CD4-positive, alpha-beta T cell treated with Interleukin-15 for 1 hour (primary cell): ENCODE measurements at regions not wholly inside any gene's neighbourhood (a gene's known extent, or its start where the extent isn't known, plus 50 kb on each side); places are given as distances from the start of the nearest gene placed in this dataset.

Source experiments
- DNase-seq: peaks from one replicate; pipeline ENCODE4 v3.0.0-alpha.2; 2020

- DNase-seq: no peak
These were observed 80.7 kb upstream of the NHSL1 start for GRCh38 chr6:138580040-138580439.

DNA sequence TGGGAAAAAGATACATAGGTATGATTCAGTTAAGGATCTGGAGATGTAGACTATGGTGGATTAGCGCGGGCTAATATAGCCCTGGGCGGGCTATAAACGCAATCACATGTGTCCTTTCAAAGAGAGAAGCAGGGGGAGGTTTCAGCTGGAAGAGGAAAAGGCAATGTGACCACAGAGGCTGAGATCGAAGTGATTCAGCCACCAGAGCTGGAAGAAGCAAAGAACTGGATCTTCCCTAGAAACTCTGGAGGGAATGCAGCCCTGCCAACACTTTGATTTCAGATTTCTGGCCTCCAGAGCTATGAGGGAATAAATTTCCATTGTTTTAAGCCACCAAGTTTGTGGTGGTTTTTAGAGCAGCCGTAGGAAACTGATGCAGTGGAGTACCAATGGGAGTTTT, 81.5 kb upstream of the NHSL1 start:
- DNase-seq: no peak

GRCh38 chr6:138582573-138582972, 83.3 kb upstream of the NHSL1 start:
- no peak for DNase-seq

DNA sequence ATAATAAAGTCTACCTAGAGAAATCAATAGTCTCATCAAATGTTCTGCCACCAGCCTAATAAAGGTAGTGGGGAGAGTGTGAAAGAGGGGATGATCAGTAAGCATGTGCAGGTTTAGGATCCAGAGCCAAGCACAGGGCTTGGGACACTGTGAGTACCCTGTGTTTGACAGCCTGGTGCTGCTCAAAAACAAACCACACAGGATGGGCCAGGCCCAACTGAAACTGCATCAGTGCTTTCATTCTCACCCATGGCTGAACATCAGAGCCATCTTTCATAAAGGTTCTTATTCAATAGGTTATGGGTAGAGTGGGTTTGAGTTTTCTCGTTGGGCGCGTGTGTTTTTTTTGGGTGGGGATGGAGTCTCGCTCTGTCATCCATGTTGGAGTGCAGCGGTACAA, 87.3 kb upstream of the NHSL1 start:
- no peak for DNase-seq

DNA sequence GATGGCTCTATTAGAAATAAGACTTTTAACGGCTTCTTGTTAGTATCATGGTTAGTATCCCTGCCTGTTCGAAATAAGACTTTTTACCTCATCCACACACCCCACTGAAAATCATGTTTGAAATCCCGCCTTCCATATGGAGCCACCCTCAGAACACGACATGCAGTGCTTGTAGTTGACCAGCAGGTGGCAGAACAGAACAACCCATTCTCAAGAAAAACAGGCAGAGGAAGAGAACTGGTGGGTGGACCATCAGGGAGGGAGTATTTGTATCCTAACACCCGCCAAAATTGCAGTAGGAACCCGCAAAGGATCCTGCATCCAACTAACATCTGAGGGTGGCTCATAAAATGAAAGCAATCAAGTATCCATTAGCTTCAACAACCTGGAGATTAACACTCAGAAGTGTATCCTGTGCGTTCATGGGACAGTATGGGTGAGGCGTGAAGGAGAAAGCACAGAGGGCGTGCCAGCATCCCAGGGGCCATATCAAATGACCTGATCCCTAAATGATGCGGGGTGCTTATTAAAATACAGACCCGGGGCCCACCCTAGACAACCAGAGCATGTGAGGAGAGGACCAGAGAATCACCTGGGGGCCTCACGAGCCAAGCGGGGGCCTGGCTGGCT, 89.6 kb upstream of the NHSL1 start:
- peak; percentile 51 for DNase-seq

GRCh38 chr6:138590796-138591709, 91.8 kb upstream of the NHSL1 start:
- no peak for DNase-seq

- DNase-seq: no peak
These were observed 93.4 kb upstream of the NHSL1 start for GRCh38 chr6:138592749-138593123.

- DNase-seq: peak; percentile 68
These were observed 94.0 kb upstream of the NHSL1 start for GRCh38 chr6:138593124-138593877.

DNA sequence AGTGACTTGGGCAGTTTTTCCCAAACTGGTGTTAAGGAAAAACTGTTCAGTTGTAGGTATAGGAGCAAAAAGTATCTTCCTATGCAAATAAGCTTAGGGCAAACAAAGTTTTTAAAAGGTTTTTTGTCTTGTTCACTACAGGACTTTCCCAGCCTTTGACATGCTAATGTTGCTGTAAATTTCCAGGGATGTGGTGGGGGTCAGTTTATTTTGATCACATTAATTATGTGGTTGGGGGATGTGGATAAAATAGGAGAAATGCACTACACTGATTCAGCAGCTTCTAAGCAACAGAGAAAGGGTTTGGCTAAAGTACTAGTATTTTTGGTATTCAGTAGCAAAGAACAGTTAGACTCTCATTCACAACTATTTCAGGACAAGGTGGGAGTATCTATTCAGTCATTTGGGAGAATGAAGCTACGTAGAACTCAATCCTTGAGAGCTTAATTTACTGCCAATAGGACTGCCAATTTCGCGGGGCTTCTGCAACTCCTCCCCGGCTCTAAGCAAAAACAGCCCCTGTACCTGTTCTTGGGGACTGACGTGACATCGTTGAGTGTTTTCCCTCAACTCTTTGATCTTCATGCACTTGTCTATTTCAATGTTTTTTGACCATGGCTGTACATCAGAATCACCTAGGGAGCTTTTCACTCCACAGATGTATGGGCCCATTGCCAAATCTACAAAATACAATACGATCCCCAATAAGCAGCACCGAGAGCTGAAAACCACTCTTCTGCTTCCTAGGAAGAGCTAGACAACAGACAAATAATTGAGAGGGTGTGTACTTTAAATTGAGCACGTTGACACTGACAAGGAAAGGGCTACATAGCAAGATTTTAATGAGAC, 94.8 kb upstream of the NHSL1 start:
- DNase-seq: no peak

- DNase-seq: no peak
These were observed 95.5 kb upstream of the NHSL1 start for GRCh38 chr6:138594758-138595140.

DNA sequence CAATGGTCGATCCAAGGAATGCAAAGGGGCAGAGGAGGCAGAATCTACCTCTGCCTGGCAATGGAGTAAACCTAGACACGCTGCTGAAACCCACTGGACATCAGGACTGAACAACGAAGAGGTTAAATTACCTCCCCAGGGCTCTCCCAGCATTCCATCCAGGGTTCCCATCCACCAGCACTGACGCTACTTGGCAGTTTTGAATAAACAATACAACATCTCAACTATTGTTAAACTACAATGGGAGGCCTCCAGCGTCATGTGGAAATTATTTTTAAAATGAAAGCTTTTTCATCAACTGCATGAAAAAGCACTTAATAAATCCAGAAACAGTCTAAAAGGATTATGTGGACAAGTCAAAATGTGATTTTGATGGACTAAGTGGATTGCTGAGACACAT, 96.8 kb upstream of the NHSL1 start:
- no peak for DNase-seq

DNA sequence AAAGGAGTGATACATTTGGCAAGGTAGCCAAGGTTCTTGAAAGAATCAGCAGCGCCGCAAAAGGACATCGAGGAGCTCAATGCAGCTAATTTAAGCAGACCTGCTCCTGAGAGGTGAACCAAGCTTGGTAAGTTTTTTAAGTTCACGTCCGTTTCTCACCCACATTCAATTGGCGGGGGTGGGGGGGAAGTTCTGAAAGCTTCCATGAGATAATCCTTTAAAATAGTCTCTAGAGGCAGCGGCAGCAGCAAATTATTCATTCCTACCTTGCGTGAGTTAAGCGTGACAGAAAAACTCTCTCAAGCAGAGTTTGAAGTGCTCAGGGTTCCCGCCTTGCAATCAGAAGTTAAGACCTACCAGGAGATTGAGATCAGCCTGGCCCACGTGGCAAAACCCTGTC, 97.3 kb upstream of the NHSL1 start:
- no peak for DNase-seq

- no peak for DNase-seq
These were observed 98.0 kb upstream of the NHSL1 start for GRCh38 chr6:138597336-138597735.

GRCh38 chr6:138598562-138599173, 99.4 kb upstream of the NHSL1 start:
- DNase-seq: no peak

- no peak for DNase-seq
These were observed 101.0 kb upstream of the NHSL1 start for GRCh38 chr6:138600261-138600660.

GRCh38 chr6:138600726-138601125, 101.4 kb upstream of the NHSL1 start:
- DNase-seq: no peak

DNA sequence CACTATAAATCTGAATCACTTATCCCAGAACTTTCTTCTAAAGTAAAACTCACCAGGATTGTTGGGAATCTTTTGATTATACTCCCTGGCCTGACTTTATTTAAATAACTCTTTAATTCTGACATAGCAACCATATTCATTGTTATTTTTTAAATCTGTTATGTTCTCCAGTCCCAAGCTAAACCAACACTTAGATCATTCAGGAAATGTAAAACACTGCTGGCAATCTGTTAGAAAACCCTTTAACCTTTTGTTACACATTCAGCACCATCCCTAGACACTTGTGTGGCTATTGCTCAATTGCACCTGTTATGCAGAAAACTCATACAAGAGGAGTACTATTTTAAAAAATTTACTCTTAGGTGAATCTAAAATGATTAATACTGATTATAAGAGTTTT, 101.8 kb upstream of the NHSL1 start:
- no peak for DNase-seq

DNA sequence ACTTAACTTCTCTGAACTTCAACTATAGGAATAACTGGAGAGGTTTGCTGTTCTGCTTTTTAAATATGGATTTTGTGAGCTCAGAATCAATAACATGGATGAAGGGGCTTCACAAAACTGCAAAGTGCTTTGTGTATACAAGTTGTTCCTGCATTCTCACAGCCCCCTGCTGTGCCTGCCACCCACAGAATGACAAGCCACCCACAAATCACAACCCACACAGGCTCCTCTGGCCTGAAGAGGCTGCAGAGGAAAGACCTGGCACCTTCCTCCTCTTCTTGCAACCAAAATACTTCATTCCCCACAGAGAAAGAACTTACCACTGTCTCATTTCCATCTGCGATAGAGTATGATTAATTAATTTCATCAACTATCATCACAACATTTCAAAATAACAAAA, 106.7 kb upstream of the NHSL1 start:
- DNase-seq: no peak

DNA sequence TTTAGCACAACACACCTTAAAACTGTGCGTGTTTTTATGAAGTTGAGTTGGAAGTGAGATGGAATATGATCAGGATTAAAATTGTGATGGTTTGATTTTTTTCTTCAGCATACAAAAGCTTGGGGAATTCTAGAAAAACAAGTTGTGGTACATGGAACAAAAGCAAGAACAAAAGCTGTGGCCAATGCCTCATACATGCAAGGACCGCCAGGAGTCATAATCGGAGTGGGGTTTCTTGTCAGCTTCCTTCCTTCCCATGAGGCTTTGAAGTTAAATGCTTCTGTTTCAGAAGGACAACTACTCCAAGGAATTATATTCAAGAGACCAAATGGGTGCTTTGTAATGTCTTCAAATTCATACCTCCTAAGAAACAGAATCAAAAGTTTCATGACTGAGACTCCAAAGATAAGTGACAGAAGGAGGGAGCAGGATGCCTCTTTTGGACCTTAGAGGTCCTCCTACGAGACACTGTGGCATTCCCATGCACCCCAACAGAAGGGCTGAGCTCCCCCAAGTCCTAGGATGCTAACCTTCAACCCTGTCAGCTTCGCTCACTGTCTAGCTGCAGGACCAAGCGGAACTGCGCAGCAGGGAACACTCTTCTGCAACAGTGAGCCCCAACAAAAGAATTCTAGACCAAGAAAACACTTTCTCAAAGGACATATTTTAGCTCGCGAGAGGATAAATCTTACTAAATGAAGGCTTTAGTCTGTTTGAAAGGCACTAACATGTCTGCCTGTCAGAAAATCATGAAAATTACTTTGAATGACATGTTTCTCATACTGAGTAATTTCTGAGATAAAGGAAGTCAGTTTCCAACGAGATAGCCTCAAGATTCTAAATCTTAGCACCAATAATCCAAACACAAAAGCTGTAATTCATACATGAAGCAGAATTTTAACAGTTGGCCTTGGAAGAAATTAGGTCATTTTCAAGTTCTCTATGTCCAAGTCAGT, 108.5 kb upstream of the NHSL1 start:
- no peak for DNase-seq

DNA sequence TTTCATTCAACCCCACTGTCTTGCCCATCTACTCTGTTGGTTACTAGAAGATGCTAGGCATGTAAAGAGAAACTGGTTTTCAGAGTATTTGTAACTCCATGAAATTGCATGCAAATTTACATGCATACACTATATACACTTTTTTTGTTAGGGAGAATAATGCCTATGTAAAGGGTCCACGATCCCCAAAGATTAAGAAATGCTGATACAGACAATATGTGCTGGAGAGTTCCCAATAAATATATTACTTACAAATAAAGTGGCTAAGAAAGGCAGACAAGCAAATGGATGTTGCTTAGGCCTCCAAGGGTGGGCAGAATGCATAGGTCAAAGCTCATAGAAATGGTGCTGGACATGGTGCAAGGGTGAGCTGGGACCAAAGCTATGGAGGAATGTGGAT, 109.6 kb upstream of the NHSL1 start:
- DNase-seq: no peak

DNA sequence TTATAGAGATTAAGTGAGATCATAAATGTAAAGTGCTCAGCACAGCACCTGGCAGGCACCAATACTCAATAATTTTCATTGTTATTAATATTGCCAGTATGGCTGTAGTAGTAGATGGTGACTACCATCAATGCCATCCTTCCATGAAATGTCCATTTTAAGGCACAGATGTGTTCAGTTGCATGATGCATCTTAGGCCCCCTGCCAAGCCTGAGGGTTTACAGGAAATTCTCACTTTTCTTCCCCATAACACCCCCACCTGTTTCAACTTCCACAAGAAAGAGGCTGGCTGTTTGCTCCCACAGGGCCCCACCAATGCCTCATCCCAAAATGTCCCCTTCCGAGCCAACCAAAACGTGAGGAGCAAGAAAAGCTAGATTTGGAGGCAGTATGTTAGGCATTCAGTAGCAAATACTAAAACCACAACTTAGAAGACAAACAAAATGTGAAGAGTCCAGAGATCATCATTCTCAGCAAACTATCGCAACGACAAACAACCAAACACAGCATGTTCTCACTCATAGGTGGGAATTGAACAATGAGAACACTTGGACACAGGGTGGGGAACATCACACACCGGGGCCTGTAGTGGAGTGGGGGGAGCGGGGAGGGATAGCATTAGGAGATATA, 110.6 kb upstream of the NHSL1 start:
- DNase-seq: no peak
